Activated T-cell treated with anti-CD3 and anti-CD28 coated beads for 24 hours (primary cell): ENCODE measurements at regions not wholly inside any gene's neighbourhood (a gene's known extent, or its start where the extent isn't known, plus 50 kb on each side); places are given as distances from the start of the nearest gene placed in this dataset.

Experiments
- DNase-seq: peaks from one replicate; pipeline ENCODE4 v3.0.0-alpha.2; 2020; ENCODE audit warnings: low read depth

DNA sequence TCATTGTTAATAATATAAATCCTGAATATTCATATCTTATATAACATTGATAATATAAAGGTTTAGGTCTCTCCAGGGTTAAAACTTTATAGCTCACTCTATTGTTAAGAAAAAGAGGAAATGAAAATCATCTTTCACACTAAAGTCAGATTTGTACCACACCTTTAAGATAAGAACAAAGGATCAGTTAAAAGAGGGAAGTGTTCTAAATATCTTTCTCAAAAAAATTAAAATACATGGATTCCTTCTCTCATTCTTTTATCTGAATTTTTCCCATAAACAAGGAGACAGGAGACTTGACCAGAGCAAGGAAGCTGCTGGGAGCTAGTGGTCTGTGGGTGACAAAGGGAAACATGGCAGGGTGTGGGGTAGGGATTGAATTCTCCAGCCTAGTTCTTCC is 323.0 kb upstream of the CPXCR1 start:
- DNase-seq: no peak

DNA sequence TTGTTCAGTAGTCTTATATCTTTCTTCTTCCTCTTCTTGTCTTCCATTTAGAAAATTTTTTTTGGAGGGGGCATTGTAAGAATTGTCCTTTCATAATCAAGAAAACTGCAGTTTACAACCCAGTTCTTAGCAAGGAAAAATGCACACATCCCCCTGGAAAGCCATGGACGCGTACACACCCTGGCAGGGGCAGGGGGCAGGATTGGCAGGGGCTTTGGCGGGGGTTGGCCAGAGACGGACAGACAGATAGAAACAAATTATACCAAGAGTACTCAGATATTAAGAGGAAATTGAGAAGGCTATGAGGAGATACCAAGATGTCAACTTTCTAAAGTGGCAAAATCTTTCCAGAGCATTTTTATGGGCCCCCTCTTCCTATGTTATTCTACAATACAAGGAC is 322.5 kb upstream of the CPXCR1 start:
- no peak for DNase-seq

GRCh38 chrX:88425739-88426138 is 321.3 kb upstream of the CPXCR1 start:
- DNase-seq: no peak

DNA sequence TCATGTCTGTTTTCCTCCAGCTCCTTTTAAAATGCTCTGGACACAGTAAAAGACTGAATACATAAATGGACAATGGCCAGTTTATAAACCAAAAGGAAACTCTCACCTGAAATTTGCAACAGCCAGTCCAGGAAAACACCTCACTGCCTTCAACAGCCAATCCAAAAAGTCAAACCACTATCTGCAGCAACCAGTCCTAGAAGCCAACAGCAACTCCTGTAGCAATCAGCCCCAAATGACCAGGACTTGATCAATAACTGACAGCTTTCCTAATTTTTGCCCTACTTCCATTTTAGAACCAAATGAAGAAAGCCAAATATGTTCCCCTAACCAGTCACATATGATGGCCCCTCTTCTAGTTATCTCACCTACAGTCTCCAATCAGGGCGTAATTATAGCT is 309.5 kb upstream of the CPXCR1 start:
- no peak for DNase-seq

GRCh38 chrX:88438209-88438608 is 308.8 kb upstream of the CPXCR1 start:
- no peak for DNase-seq

DNA sequence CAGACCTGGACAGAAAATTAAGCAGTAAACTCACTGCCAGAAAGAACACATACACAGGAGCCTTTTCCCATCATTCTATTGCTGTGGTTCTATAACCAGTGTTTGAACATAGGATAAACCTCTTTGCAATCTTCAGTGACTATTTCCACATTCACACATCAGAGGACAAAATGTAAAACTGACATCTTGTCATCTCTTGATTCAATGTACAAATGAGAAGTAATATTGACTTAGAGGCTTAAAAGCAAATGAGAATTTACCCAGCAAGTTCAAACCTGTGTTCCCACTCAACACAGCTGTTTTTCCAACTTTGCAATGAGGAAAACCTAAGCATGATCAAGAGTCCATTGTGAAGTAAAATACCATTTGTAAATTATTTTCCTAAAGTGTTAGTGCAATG is 307.1 kb upstream of the CPXCR1 start:
- DNase-seq: no peak
